ENCODE measurements at regions not wholly inside any gene's neighbourhood (a gene's known extent, or its start where the extent isn't known, plus 50 kb on each side); places are given as distances from the start of the nearest gene placed in this dataset.

GRCh38 chr4:52192001-52192400 lies 140.9 kb downstream of the SPATA18 start:
- ATAC-seq (ENCODE audit: low FRiP score) (no peak), DNase-seq (ENCODE audit: low spot score) (no peak)
- no peak for TF ChIP-seq CTCF (IDR thresholded peaks at IDR 0.05)

- DNase-seq (ENCODE audit: low spot score), result no peak
- ATAC-seq (ENCODE audit: low FRiP score), result peak; percentile 64
- no peak for TF ChIP-seq CTCF (IDR thresholded peaks at IDR 0.05)
Measured at GRCh38 chr4:52192721-52193135, 141.6 kb downstream of the SPATA18 start.

- DNase-seq (ENCODE audit: low spot score), result no peak
- no peak for TF ChIP-seq CTCF (IDR thresholded peaks at IDR 0.05)
- no peak for ATAC-seq (ENCODE audit: low FRiP score)
Measured at GRCh38 chr4:52195869-52196268, 144.8 kb downstream of the SPATA18 start.

GRCh38 chr4:52196606-52197130 lies 145.6 kb downstream of the SPATA18 start:
- ATAC-seq (ENCODE audit: low FRiP score) (no peak), DNase-seq (ENCODE audit: low spot score) (no peak)
- TF ChIP-seq CTCF (IDR thresholded peaks at IDR 0.05), result no peak

GRCh38 chr4:52197306-52197705 lies 146.2 kb downstream of the SPATA18 start:
- DNase-seq (ENCODE audit: low spot score) (no peak), ATAC-seq (ENCODE audit: low FRiP score) (no peak)
- no peak for TF ChIP-seq CTCF (IDR thresholded peaks at IDR 0.05)

GRCh38 chr4:52198294-52198693 lies 147.2 kb downstream of the SPATA18 start:
- TF ChIP-seq CTCF (IDR thresholded peaks at IDR 0.05), result no peak
- ATAC-seq (ENCODE audit: low FRiP score) (no peak), DNase-seq (ENCODE audit: low spot score) (no peak)

GRCh38 chr4:52199574-52200338 lies 148.7 kb downstream of the SPATA18 start:
- peak; percentile 34 for ATAC-seq (ENCODE audit: low FRiP score)
- DNase-seq (ENCODE audit: low spot score), result no peak
- TF ChIP-seq CTCF (IDR thresholded peaks at IDR 0.05), result no peak

All from omental fat pad (tissue), 3 donors.